HEK293T (cell line): ENCODE measurements at regions not wholly inside any gene's neighbourhood (a gene's known extent, or its start where the extent isn't known, plus 50 kb on each side); places are given as distances from the start of the nearest gene placed in this dataset.

Experiments used
- CTCF ChIA-PET: fragments of 350-600 bp; formaldehyde crosslinking; extraction: SDS; loops from one replicate; lab custom pipeline; 2021; ENCODE audit warnings: antibody characterized with exemption, inconsistent platforms; lab: Yijun Ruan, JAX
- POLR2A ChIA-PET: fragments of 350-600 bp; formaldehyde crosslinking; extraction: SDS; loops from one replicate; lab custom pipeline; 2020; ENCODE audit warnings: antibody characterized with exemption, inconsistent platforms; lab: Yijun Ruan, JAX
- DNase-seq: peaks from one replicate; pipeline ENCODE4 v3.0.0; 2012; ENCODE audit warnings: mixed read lengths; ENCODE audit errors: extremely low spot score
- ARNT ChIP-seq: fragments of 450-650 bp; IDR thresholded peaks from 2 replicates; pipeline ENCODE4 v1.6.1; 2017; ENCODE audit warnings: mild to moderate bottlenecking
- BHLHE40 ChIP-seq: fragments of 450-650 bp; IDR thresholded peaks from 2 replicates; pipeline ENCODE4 v1.6.1; 2016; ENCODE audit warnings: mild to moderate bottlenecking, moderate library complexity, borderline replicate concordance
- CTBP1 ChIP-seq: fragments of 450-650 bp; IDR thresholded peaks from 2 replicates; pipeline ENCODE4 v1.6.1; 2016; ENCODE audit warnings: borderline replicate concordance
- ELF4 ChIP-seq: fragments of 450-650 bp; IDR thresholded peaks from 2 replicates; pipeline ENCODE4 v1.6.1; 2017; ENCODE audit warnings: antibody characterized with exemption
- FOXA1 ChIP-seq: fragments of 450-650 bp; IDR thresholded peaks from 2 replicates; pipeline ENCODE4 v1.6.1; 2016; ENCODE audit warnings: mild to moderate bottlenecking
- FOXK2 ChIP-seq: fragments of 450-650 bp; IDR thresholded peaks from 2 replicates; pipeline ENCODE4 v1.6.1; 2016; ENCODE audit warnings: mild to moderate bottlenecking
- FOXM1 ChIP-seq: fragments of 450-650 bp; IDR thresholded peaks from 2 replicates; pipeline ENCODE4 v1.6.1; 2017; ENCODE audit warnings: mild to moderate bottlenecking, borderline replicate concordance
- HDGF ChIP-seq: fragments of 450-650 bp; IDR thresholded peaks from 2 replicates; pipeline ENCODE4 v1.6.1; 2017; ENCODE audit warnings: antibody characterized with exemption, borderline replicate concordance
- L3MBTL2 ChIP-seq: fragments of 450-650 bp; conservative IDR thresholded peaks from 2 replicates; pipeline ENCODE4 v1.6.1; 2016; ENCODE audit warnings: mild to moderate bottlenecking
- LEF1 ChIP-seq: fragments of 450-650 bp; IDR thresholded peaks from 2 replicates; pipeline ENCODE4 v1.6.1; 2017; ENCODE audit warnings: mild to moderate bottlenecking, borderline replicate concordance
- NFRKB ChIP-seq: fragments of 450-650 bp; IDR thresholded peaks from 2 replicates; pipeline ENCODE4 v1.6.1; 2016; ENCODE audit warnings: mild to moderate bottlenecking, moderate library complexity
- PKNOX1 ChIP-seq: fragments of 450-650 bp; IDR thresholded peaks from 2 replicates; pipeline ENCODE4 v1.6.1; 2016
- SP1 ChIP-seq: fragments of 450-650 bp; IDR thresholded peaks from 2 replicates; pipeline ENCODE4 v1.6.1; 2017
- SUZ12 ChIP-seq: fragments of 450-650 bp; IDR thresholded peaks from 2 replicates; pipeline ENCODE4 v1.6.1; 2016; ENCODE audit warnings: mild to moderate bottlenecking
- TARDBP ChIP-seq: fragments of 450-650 bp; IDR thresholded peaks from 2 replicates; pipeline ENCODE4 v1.6.1; 2016
- ZNF384 ChIP-seq: fragments of 450-650 bp; IDR thresholded peaks from 2 replicates; pipeline ENCODE4 v1.6.1; 2016

DNA sequence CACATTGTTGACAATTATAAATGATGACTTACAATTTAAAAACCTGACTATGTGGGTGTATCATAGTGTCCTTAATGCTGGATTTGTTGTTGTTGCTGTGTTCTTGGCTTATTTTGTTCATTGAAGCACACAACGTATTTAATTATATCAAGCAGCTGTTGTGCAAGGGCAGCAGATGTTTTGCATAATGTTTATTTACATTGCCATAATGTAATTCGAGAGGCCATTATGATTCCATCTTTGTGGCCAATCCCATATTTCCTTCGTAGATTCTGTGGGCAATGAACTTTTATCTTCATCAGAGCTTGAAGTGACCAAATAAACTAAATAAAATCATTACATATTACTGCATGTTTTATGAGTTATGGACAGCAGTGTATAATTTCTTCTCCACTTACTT, 422.6 kb upstream of the GALNTL6 start:
- no peak for DNase-seq
- CTCF ChIA-PET = no interaction called here
- TF ChIP-seq L3MBTL2 (no peak), ELF4 (no peak), SUZ12 (no peak)
- POLR2A ChIA-PET = no interaction called here

DNA sequence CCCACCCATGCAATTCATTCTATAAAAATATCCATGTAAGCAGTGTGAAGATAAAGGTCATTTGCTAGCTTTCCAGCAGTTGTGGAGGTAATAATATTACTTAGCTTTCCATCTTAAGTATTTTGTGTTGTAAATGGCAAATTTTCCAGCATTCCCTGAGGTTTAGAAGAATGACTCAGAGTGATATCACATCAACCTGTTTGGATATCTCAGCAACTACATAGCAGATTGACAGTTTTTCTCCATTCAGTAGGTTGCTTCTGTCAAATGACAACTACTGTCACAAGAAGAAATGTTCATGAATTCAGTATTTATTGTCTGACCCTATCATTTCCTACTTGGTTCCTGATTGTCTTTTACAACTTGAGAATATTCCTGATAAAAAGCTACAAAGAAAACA, 434.9 kb upstream of the GALNTL6 start:
- ChIA-PET POLR2A (no interaction called here), CTCF (no interaction called here)
- DNase-seq = no peak
- TF ChIP-seq LEF1 = no peak
- no peak for TF ChIP-seq PKNOX1
- TF ChIP-seq ARNT = no peak
- TF ChIP-seq SUZ12 = no peak
- TF ChIP-seq HDGF = no peak
- TF ChIP-seq BHLHE40 = no peak
- no peak for TF ChIP-seq TARDBP
- TF ChIP-seq FOXA1 = no peak

DNA sequence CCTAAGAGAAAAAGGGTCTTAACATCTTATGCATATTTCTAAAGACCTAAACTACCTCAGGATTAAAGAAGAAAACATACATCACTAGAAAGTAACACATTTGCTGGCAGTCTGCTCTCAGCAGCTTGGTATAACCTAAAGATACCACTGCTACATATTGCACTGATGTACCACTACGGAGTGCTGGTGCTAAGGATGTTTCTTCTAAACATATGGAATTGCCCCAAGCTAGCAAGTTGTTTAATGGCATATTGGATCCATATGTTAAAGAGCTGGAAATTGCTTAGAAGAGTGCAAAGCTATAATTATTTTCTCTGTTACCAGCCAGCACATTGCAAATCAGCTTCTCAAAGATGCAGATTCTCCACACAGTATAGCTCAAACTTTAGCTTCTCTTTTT, 436.5 kb upstream of the GALNTL6 start:
- TF ChIP-seq L3MBTL2 = no peak
- no peak for TF ChIP-seq CTBP1
- TF ChIP-seq SP1 = no peak
- TF ChIP-seq NFRKB = no peak
- TF ChIP-seq SUZ12 = no peak
- TF ChIP-seq PKNOX1 = no peak
- TF ChIP-seq FOXA1 = no peak
- no peak for TF ChIP-seq HDGF
- no peak for TF ChIP-seq BHLHE40
- no peak for TF ChIP-seq FOXK2
- no peak for TF ChIP-seq ZNF384
- TF ChIP-seq ELF4 = no peak
- no peak for TF ChIP-seq TARDBP
- no peak for TF ChIP-seq LEF1
- TF ChIP-seq ARNT = no peak
- TF ChIP-seq FOXM1 = no peak
- no peak for DNase-seq
- ChIA-PET CTCF (no interaction called here), POLR2A (no interaction called here)

DNA sequence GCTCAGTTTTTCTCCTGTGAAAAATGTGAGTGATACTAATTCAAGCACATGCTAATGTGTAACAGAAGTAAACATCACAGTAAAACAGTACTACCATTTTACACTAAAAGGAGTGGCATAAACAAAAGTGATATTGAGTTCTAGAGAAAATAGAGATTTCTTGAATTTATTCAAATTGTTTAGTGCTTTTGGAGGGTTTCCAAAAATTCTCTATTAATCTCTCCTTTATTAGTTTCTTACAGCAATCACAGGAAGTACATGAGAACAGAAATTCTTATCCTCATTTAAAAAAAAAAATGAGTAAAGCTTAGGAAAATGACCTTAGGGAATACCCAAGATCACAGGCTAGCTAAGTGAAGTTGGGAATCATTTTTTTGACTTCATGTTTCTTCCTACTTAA, 459.7 kb upstream of the GALNTL6 start:
- POLR2A ChIA-PET = no interaction called here
- CTCF ChIA-PET = no interaction called here
- no peak for DNase-seq
- no peak for TF ChIP-seq ARNT
- no peak for TF ChIP-seq SP1
- no peak for TF ChIP-seq NFRKB
- no peak for TF ChIP-seq TARDBP
- no peak for TF ChIP-seq ELF4
- TF ChIP-seq CTBP1 = no peak
- no peak for TF ChIP-seq FOXA1
- TF ChIP-seq BHLHE40 = no peak
- TF ChIP-seq LEF1 = no peak
- TF ChIP-seq PKNOX1 = no peak
- TF ChIP-seq L3MBTL2 = no peak
- no peak for TF ChIP-seq FOXM1
- TF ChIP-seq FOXK2 = no peak
- TF ChIP-seq HDGF = no peak
- no peak for TF ChIP-seq ZNF384
- TF ChIP-seq SUZ12 = no peak

GRCh38 chr4:171348090-171348489, 465.1 kb upstream of the GALNTL6 start:
- CTCF ChIA-PET = no interaction called here
- TF ChIP-seq FOXK2 (no peak), FOXM1 (no peak), LEF1 (no peak)
- POLR2A ChIA-PET = no interaction called here
- DNase-seq = no peak

- TF ChIP-seq FOXM1 (no peak), ELF4 (no peak), L3MBTL2 (no peak), SP1 (no peak), CTBP1 (no peak), SUZ12 (no peak), ARNT (no peak), HDGF (no peak), FOXK2 (no peak), FOXA1 (no peak)
- CTCF ChIA-PET = interaction anchor here (0.7 kb wide), 1 partner anchor 13 kb away, joined by 3 read pairs; no protein-coding TSS in a partner anchor
- POLR2A ChIA-PET = no interaction called here
- no peak for DNase-seq
Measured at GRCh38 chr4:171342646-171343045, 470.6 kb upstream of the GALNTL6 start.

GRCh38 chr4:171340258-171340657, 472.9 kb upstream of the GALNTL6 start:
- no peak for DNase-seq
- ChIA-PET CTCF (no interaction called here), POLR2A (no interaction called here)
- TF ChIP-seq ARNT (no peak), ZNF384 (no peak), FOXK2 (no peak), PKNOX1 (no peak), ELF4 (no peak), LEF1 (no peak), BHLHE40 (no peak), CTBP1 (no peak), TARDBP (no peak), FOXM1 (no peak), SUZ12 (no peak), NFRKB (no peak)
